ENCODE measurements at regions not wholly inside any gene's neighbourhood (a gene's known extent, or its start where the extent isn't known, plus 50 kb on each side); places are given as distances from the start of the nearest gene placed in this dataset.
A peak's percentile ranks its signal among the peaks of the same experiment; 100 is the strongest.

DNA sequence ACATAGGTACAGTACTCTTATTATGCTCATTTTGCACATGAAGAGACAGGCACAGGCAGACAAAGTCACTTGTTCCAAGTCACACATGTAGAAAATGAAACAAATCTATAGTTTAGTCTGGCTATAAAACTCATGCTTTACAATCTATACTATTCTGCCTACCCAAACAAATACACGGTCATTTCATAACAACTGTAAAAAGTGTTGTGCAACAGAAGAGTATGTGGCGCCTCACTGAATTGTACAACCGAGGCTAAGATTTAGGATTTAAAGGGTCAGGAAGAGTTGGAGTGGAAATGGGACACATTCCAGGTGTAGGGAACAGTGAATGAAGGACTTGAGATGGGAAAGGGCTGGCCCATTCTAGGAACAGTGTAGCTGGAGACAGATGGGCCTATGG is 82.9 kb upstream of the TRIO start:
- Histone ChIP-seq H3K27ac (ENCODE audit: low read length, poor library complexity, severe bottlenecking) (no peak overlapping the region), H4K8ac (ENCODE audit: low read length) (no peak overlapping the region), H2BK12ac (ENCODE audit: low read length in 2 of 2) (no peak overlapping the region), H3K9me3 (ENCODE audit: control insufficient read depth, low read length) (no peaks in the 10 kb centered on the region), H3K9ac (ENCODE audit: low read length) (no peak overlapping the region), H2BK120ac (ENCODE audit: low read depth, low read length) (no peak overlapping the region), H2BK5ac (ENCODE audit: low read depth, low read length, poor library complexity, severe bottlenecking) (no peak overlapping the region), H2AFZ (ENCODE audit: low read depth, low read length) (no peak overlapping the region), H3K4me2 (ENCODE audit: low read length, poor library complexity, severe bottlenecking) (no peak overlapping the region), H3K18ac (ENCODE audit: low read depth in 1 of 2, low read length in 2 of 2) (no peak overlapping the region), H3K4me1 (ENCODE audit: control insufficient read depth, insufficient read depth, low read depth, low read length) (peaks cover 3% of the 10 kb centered on the region), H3K14ac (ENCODE audit: low read length in 2 of 2) (no peak overlapping the region), H3K36me3 (ENCODE audit: control insufficient read depth in 1 of 2, insufficient read depth in 2 of 2, low read depth in 1 of 2, low read length in 2 of 2) (no peaks in the 10 kb centered on the region), H3K4ac (ENCODE audit: low read depth in 1 of 2, low read length in 2 of 2) (no peak overlapping the region), H3K23ac (ENCODE audit: low read length in 2 of 2) (no peak overlapping the region), H2BK15ac (ENCODE audit: low read depth, poor library complexity, severe bottlenecking) (peak overlapping the region; percentile 60), H3K79me1 (replicated peaks; ENCODE audit: low read length, poor library complexity, severe bottlenecking) (no peaks in the 10 kb centered on the region), H2AK5ac (ENCODE audit: low read length, severe bottlenecking) (no peak overlapping the region), H4K91ac (ENCODE audit: low read length) (no peak overlapping the region), H3K4me3 (ENCODE audit: insufficient read depth in 1 of 2, low read depth in 1 of 2, low read length in 2 of 2) (no peak overlapping the region), H3K27me3 (ENCODE audit: control insufficient read depth in 1 of 2, insufficient read depth in 1 of 2, low read length in 2 of 2) (no peaks in the 10 kb centered on the region)
- no peak for DNase-seq
- WGBS: 96% methylated on average over 3 of the region's 3 CpGs

DNA sequence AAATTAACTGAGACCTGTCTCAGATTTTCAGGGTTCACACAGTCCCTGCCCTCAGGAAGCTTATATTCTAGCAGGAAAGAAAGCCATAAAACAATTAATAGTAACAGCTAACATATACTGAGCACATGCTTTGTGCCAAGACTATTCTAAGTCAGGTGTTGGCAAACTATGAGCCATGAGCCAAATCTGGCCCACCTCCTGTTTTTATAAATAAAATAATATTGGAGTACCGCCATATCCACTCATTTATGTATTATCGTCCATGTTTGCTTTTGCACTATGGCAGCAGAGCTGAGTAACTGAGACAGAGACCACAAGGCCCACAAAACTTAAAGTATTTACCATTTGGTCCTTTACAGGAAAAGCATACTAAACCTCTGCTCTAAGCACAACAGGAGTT is 83.3 kb upstream of the TRIO start:
- H3K9me3 ChIP-seq (ENCODE audit: control insufficient read depth, low read length): no peaks in the 10 kb centered on the region
- H3K4me1 ChIP-seq (ENCODE audit: control insufficient read depth, insufficient read depth, low read depth, low read length): peaks cover 6% of the 10 kb centered on the region
- no peak overlapping the region for H4K91ac ChIP-seq (ENCODE audit: low read length)
- H2AFZ ChIP-seq (ENCODE audit: low read depth, low read length): no peak overlapping the region
- H2BK15ac ChIP-seq (ENCODE audit: low read depth, poor library complexity, severe bottlenecking): no peak overlapping the region
- no peak overlapping the region for H2BK120ac ChIP-seq (ENCODE audit: low read depth, low read length)
- no peak for DNase-seq
- no peak overlapping the region for H3K14ac ChIP-seq (ENCODE audit: low read length in 2 of 2)
- H3K4me3 ChIP-seq (ENCODE audit: insufficient read depth in 1 of 2, low read depth in 1 of 2, low read length in 2 of 2): no peak overlapping the region
- H3K4ac ChIP-seq (ENCODE audit: low read depth in 1 of 2, low read length in 2 of 2): no peak overlapping the region
- no peak overlapping the region for H4K8ac ChIP-seq (ENCODE audit: low read length)
- no peaks in the 10 kb centered on the region for H3K79me1 ChIP-seq (replicated peaks; ENCODE audit: low read length, poor library complexity, severe bottlenecking)
- no peak overlapping the region for H2BK5ac ChIP-seq (ENCODE audit: low read depth, low read length, poor library complexity, severe bottlenecking)
- no peak overlapping the region for H3K9ac ChIP-seq (ENCODE audit: low read length)
- no peak overlapping the region for H3K18ac ChIP-seq (ENCODE audit: low read depth in 1 of 2, low read length in 2 of 2)
- no peak overlapping the region for H2BK12ac ChIP-seq (ENCODE audit: low read length in 2 of 2)
- 93% methylated on average over 2 of the region's 2 CpGs for WGBS
- H3K27ac ChIP-seq (ENCODE audit: low read length, poor library complexity, severe bottlenecking): no peak overlapping the region
- H3K4me2 ChIP-seq (ENCODE audit: low read length, poor library complexity, severe bottlenecking): no peak overlapping the region
- H3K27me3 ChIP-seq (ENCODE audit: control insufficient read depth in 1 of 2, insufficient read depth in 1 of 2, low read length in 2 of 2): no peaks in the 10 kb centered on the region
- H2AK5ac ChIP-seq (ENCODE audit: low read length, severe bottlenecking): no peak overlapping the region
- no peak overlapping the region for H3K23ac ChIP-seq (ENCODE audit: low read length in 2 of 2)
- H3K36me3 ChIP-seq (ENCODE audit: control insufficient read depth in 1 of 2, insufficient read depth in 2 of 2, low read depth in 1 of 2, low read length in 2 of 2): no peaks in the 10 kb centered on the region

DNA sequence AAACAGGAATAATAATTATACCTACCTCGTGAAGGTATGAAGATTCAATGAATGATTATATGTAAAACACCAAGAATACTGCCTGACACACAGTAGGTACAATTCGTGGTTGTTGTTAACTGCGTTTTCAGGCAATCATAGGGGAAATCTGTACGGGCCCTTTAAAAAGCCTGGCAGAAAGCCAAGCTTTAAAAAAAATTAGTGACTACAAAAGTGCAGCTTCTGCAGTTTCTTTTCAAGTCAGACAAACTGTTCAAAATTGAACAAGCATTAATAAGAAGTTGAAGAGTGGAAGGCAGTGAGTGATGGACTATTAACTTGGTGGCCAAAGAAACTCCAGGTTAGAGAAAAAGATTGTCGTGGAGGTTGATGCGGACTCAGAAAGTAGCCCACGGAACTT is 85.9 kb upstream of the TRIO start:
- H2AFZ ChIP-seq (ENCODE audit: low read depth, low read length): no peak overlapping the region
- H3K27ac ChIP-seq (ENCODE audit: low read length, poor library complexity, severe bottlenecking): peak overlapping the region; percentile 17
- no peak for DNase-seq
- peaks cover 7% of the 10 kb centered on the region for H3K4me1 ChIP-seq (ENCODE audit: control insufficient read depth, insufficient read depth, low read depth, low read length)
- no peak overlapping the region for H2BK5ac ChIP-seq (ENCODE audit: low read depth, low read length, poor library complexity, severe bottlenecking)
- H3K9me3 ChIP-seq (ENCODE audit: control insufficient read depth, low read length): no peaks in the 10 kb centered on the region
- no peak overlapping the region for H3K4me3 ChIP-seq (ENCODE audit: insufficient read depth in 1 of 2, low read depth in 1 of 2, low read length in 2 of 2)
- H2AK5ac ChIP-seq (ENCODE audit: low read length, severe bottlenecking): no peak overlapping the region
- H3K79me1 ChIP-seq (replicated peaks; ENCODE audit: low read length, poor library complexity, severe bottlenecking): no peaks in the 10 kb centered on the region
- H3K27me3 ChIP-seq (ENCODE audit: control insufficient read depth in 1 of 2, insufficient read depth in 1 of 2, low read length in 2 of 2): no peaks in the 10 kb centered on the region
- no peak overlapping the region for H3K14ac ChIP-seq (ENCODE audit: low read length in 2 of 2)
- H3K4me2 ChIP-seq (ENCODE audit: low read length, poor library complexity, severe bottlenecking): no peak overlapping the region
- H3K4ac ChIP-seq (ENCODE audit: low read depth in 1 of 2, low read length in 2 of 2): no peak overlapping the region
- no peak overlapping the region for H3K9ac ChIP-seq (ENCODE audit: low read length)
- no peak overlapping the region for H2BK120ac ChIP-seq (ENCODE audit: low read depth, low read length)
- no peak overlapping the region for H4K91ac ChIP-seq (ENCODE audit: low read length)
- no peak overlapping the region for H4K8ac ChIP-seq (ENCODE audit: low read length)
- H3K23ac ChIP-seq (ENCODE audit: low read length in 2 of 2): no peak overlapping the region
- H3K36me3 ChIP-seq (ENCODE audit: control insufficient read depth in 1 of 2, insufficient read depth in 2 of 2, low read depth in 1 of 2, low read length in 2 of 2): no peaks in the 10 kb centered on the region
- no peak overlapping the region for H3K18ac ChIP-seq (ENCODE audit: low read depth in 1 of 2, low read length in 2 of 2)
- 79% methylated on average over 6 of the region's 7 CpGs for WGBS
- no peak overlapping the region for H2BK12ac ChIP-seq (ENCODE audit: low read length in 2 of 2)
- H2BK15ac ChIP-seq (ENCODE audit: low read depth, poor library complexity, severe bottlenecking): no peak overlapping the region

DNA sequence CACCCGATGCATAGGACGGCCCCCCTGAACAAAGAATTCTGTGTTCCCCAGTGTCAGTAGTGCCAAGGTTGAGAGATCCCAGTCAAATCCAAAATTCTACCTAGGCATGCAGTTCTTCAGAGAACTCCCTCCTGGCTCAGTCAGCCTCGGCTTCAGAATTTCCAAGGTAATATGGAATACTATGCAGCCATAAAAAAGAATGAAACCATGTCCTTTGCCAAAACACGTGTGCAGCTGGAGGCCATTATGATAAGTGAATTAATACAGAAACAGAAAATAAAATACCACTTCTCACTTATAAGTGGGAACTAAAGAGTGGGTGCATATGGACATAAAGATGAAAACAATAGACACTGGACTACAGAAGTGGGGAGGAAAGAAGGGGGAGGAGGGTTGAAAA is 87.1 kb upstream of the TRIO start:
- Histone ChIP-seq H2AFZ (ENCODE audit: low read depth, low read length) (no peak overlapping the region), H3K27ac (ENCODE audit: low read length, poor library complexity, severe bottlenecking) (no peak overlapping the region), H2AK5ac (ENCODE audit: low read length, severe bottlenecking) (no peak overlapping the region), H4K91ac (ENCODE audit: low read length) (no peak overlapping the region), H3K9me3 (ENCODE audit: control insufficient read depth, low read length) (no peaks in the 10 kb centered on the region), H4K8ac (ENCODE audit: low read length) (no peak overlapping the region), H3K27me3 (ENCODE audit: control insufficient read depth in 1 of 2, insufficient read depth in 1 of 2, low read length in 2 of 2) (no peaks in the 10 kb centered on the region), H3K4me2 (ENCODE audit: low read length, poor library complexity, severe bottlenecking) (no peak overlapping the region), H3K4me3 (ENCODE audit: insufficient read depth in 1 of 2, low read depth in 1 of 2, low read length in 2 of 2) (no peak overlapping the region), H3K9ac (ENCODE audit: low read length) (no peak overlapping the region), H2BK120ac (ENCODE audit: low read depth, low read length) (no peak overlapping the region), H3K79me1 (replicated peaks; ENCODE audit: low read length, poor library complexity, severe bottlenecking) (no peaks in the 10 kb centered on the region), H3K23ac (ENCODE audit: low read length in 2 of 2) (no peak overlapping the region), H3K4ac (ENCODE audit: low read depth in 1 of 2, low read length in 2 of 2) (no peak overlapping the region), H3K36me3 (ENCODE audit: control insufficient read depth in 1 of 2, insufficient read depth in 2 of 2, low read depth in 1 of 2, low read length in 2 of 2) (no peaks in the 10 kb centered on the region), H3K18ac (ENCODE audit: low read depth in 1 of 2, low read length in 2 of 2) (no peak overlapping the region), H3K4me1 (ENCODE audit: control insufficient read depth, insufficient read depth, low read depth, low read length) (peaks cover 7% of the 10 kb centered on the region), H2BK5ac (ENCODE audit: low read depth, low read length, poor library complexity, severe bottlenecking) (no peak overlapping the region), H2BK12ac (ENCODE audit: low read length in 2 of 2) (no peak overlapping the region), H3K14ac (ENCODE audit: low read length in 2 of 2) (no peak overlapping the region), H2BK15ac (ENCODE audit: low read depth, poor library complexity, severe bottlenecking) (no peak overlapping the region)
- no peak for DNase-seq
- WGBS: 97% methylated on average over 3 of the region's 4 CpGs

All from mesenchymal stem cell (in vitro differentiated cells and primary cell).